ENCODE measurements at regions not wholly inside any gene's neighbourhood (a gene's known extent, or its start where the extent isn't known, plus 50 kb on each side); places are given as distances from the start of the nearest gene placed in this dataset.

DNA sequence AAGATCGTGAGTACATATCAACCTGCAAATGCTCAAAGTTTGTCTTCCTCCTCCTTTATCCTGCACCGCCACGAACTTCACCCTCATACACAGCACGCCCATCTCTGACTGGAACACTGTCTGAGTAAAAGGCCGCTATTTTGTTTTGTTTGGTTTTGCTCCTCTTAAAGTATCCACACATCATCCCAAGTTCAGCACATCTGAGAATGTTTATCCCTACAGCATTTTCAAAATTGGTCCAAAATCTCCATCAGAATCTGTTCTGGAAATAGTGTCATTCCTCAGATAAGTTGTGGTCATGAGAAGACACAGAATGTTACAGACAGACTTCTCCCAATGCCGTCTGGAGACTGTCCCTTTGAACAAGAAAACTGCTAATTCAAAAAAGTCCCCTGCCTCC is 251.6 kb upstream of the ARID1B start:
- Histone ChIP-seq H3K9ac (ENCODE audit: low read length) (no peak overlapping the region), H4K20me1 (ENCODE audit: insufficient read depth, low read length) (no peaks in the 10 kb centered on the region), H3K27me3 (replicated peaks; ENCODE audit: insufficient read depth, low read length) (no peaks in the 10 kb centered on the region), H3K36me3 (replicated peaks; ENCODE audit: insufficient read depth, low read length) (no peaks in the 10 kb centered on the region), H3K27ac (ENCODE audit: low read length) (no peak overlapping the region), H3K4me2 (ENCODE audit: low read depth, low read length) (no peak overlapping the region), H3K79me2 (ENCODE audit: low read length) (no peaks in the 10 kb centered on the region), H3K4me3 (ENCODE audit: low read length) (no peak overlapping the region), H3K4me1 (ENCODE audit: low read length) (no peaks in the 10 kb centered on the region), H2AFZ (ENCODE audit: low read length) (no peak overlapping the region), H3F3A (ENCODE audit: insufficient read depth, low read length) (no peaks in the 10 kb centered on the region), H3K9me3 (replicated peaks; ENCODE audit: insufficient read depth, low read length) (no peaks in the 10 kb centered on the region), H3K9me2 (replicated peaks; ENCODE audit: insufficient read depth, low read length) (no peaks in the 10 kb centered on the region)
- TF ChIP-seq EZH2 (optimal IDR thresholded peaks at IDR 0.05; ENCODE audit: low read depth, low read length) (no peak), EZH2phosphoT487 (IDR thresholded peaks at IDR 0.05; ENCODE audit: low read length) (no peak)
- TF ChIP-seq, protein P1, sequence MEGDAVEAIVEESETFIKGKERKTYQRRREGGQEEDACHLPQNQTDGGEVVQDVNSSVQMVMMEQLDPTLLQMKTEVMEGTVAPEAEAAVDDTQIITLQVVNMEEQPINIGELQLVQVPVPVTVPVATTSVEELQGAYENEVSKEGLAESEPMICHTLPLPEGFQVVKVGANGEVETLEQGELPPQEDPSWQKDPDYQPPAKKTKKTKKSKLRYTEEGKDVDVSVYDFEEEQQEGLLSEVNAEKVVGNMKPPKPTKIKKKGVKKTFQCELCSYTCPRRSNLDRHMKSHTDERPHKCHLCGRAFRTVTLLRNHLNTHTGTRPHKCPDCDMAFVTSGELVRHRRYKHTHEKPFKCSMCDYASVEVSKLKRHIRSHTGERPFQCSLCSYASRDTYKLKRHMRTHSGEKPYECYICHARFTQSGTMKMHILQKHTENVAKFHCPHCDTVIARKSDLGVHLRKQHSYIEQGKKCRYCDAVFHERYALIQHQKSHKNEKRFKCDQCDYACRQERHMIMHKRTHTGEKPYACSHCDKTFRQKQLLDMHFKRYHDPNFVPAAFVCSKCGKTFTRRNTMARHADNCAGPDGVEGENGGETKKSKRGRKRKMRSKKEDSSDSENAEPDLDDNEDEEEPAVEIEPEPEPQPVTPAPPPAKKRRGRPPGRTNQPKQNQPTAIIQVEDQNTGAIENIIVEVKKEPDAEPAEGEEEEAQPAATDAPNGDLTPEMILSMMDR (IDR thresholded peaks at IDR 0.05; ENCODE audit: low read length): no peak
- no peak for DNase-seq

DNA sequence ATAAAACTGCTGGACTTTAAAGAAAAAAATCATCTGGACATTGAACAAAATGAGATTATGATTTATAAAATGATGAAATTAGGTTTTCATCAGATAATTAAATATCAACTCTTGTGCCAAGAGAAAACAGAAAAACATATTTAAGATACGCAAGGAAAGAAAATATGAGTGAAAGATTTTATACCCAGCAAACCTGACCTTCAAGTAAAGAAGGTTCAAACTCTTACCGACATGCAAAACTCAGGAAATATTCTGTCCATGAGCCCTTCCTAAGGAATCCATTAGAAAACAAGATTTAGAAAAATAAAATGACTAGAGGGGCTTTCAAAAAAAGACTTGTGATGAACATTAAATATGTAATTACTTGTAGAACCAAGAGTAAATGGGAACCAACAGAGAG is 257.2 kb upstream of the ARID1B start:
- no peaks in the 10 kb centered on the region for H3K4me1 ChIP-seq (ENCODE audit: low read length)
- H3K4me3 ChIP-seq (ENCODE audit: low read length): no peak overlapping the region
- H3K9ac ChIP-seq (ENCODE audit: low read length): no peak overlapping the region
- H3K9me3 ChIP-seq (replicated peaks; ENCODE audit: insufficient read depth, low read length): no peaks in the 10 kb centered on the region
- H3K27me3 ChIP-seq (replicated peaks; ENCODE audit: insufficient read depth, low read length): no peaks in the 10 kb centered on the region
- H3K36me3 ChIP-seq (replicated peaks; ENCODE audit: insufficient read depth, low read length): no peaks in the 10 kb centered on the region
- no peak overlapping the region for H2AFZ ChIP-seq (ENCODE audit: low read length)
- no peaks in the 10 kb centered on the region for H3F3A ChIP-seq (ENCODE audit: insufficient read depth, low read length)
- no peak overlapping the region for H3K4me2 ChIP-seq (ENCODE audit: low read depth, low read length)
- no peak overlapping the region for H3K27ac ChIP-seq (ENCODE audit: low read length)
- TF ChIP-seq, protein P1 (IDR thresholded peaks at IDR 0.05; ENCODE audit: low read length): no peak
- TF ChIP-seq EZH2phosphoT487 (IDR thresholded peaks at IDR 0.05; ENCODE audit: low read length): no peak
- no peak for TF ChIP-seq EZH2 (optimal IDR thresholded peaks at IDR 0.05; ENCODE audit: low read depth, low read length)
- H3K9me2 ChIP-seq (replicated peaks; ENCODE audit: insufficient read depth, low read length): no peaks in the 10 kb centered on the region
- no peaks in the 10 kb centered on the region for H4K20me1 ChIP-seq (ENCODE audit: insufficient read depth, low read length)
- no peak for DNase-seq
- H3K79me2 ChIP-seq (ENCODE audit: low read length): no peaks in the 10 kb centered on the region

DNA sequence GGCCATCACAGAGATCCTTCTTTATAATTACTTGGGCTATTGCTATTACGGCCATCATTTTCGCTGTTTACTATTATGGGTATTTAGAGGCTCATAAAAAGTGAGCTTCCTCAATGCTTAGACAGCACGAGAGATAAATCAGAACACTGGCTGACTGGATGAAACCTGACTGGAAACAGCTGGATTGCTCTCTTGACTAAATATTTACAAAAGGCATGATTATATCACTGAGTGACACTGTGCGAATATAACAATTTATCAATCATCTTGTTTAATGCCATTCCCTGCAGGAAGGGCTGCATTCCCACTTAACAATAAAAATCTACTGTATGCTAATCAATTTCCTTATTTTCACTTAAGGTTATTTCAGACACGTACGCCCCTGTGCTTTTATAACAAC is 260.1 kb upstream of the ARID1B start:
- H3K27me3 ChIP-seq (replicated peaks; ENCODE audit: insufficient read depth, low read length): no peaks in the 10 kb centered on the region
- no peak overlapping the region for H3K27ac ChIP-seq (ENCODE audit: low read length)
- H3K9me3 ChIP-seq (replicated peaks; ENCODE audit: insufficient read depth, low read length): no peaks in the 10 kb centered on the region
- H3K4me2 ChIP-seq (ENCODE audit: low read depth, low read length): no peak overlapping the region
- no peaks in the 10 kb centered on the region for H3K4me1 ChIP-seq (ENCODE audit: low read length)
- H3K9me2 ChIP-seq (replicated peaks; ENCODE audit: insufficient read depth, low read length): no peaks in the 10 kb centered on the region
- H3K4me3 ChIP-seq (ENCODE audit: low read length): no peak overlapping the region
- H3K9ac ChIP-seq (ENCODE audit: low read length): no peak overlapping the region
- H4K20me1 ChIP-seq (ENCODE audit: insufficient read depth, low read length): no peaks in the 10 kb centered on the region
- H3K79me2 ChIP-seq (ENCODE audit: low read length): no peaks in the 10 kb centered on the region
- no peaks in the 10 kb centered on the region for H3K36me3 ChIP-seq (replicated peaks; ENCODE audit: insufficient read depth, low read length)
- TF ChIP-seq, protein P1 (IDR thresholded peaks at IDR 0.05; ENCODE audit: low read length): no peak
- no peak overlapping the region for H2AFZ ChIP-seq (ENCODE audit: low read length)
- H3F3A ChIP-seq (ENCODE audit: insufficient read depth, low read length): no peaks in the 10 kb centered on the region
- no peak for DNase-seq

DNA sequence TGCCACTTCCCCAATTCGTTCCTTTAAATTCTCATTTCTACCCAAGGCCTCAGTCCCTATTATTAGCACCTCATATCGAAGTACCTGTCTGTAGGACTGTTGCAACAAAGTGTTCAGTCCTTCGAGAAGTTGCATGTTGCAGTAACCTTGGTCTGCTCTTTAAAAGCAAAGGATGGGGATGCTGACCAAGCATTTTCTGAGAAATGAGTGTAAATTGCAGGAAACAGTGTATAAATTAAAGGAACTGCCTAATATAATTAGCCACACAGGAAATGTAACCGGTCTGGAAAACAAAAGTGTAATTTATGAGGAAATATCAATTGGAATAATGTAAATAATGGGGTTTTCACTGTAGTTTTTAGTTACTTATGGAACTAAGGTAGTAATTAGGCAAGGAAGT is 261.9 kb upstream of the ARID1B start:
- no peak overlapping the region for H3K4me3 ChIP-seq (ENCODE audit: low read length)
- no peaks in the 10 kb centered on the region for H3F3A ChIP-seq (ENCODE audit: insufficient read depth, low read length)
- no peaks in the 10 kb centered on the region for H3K4me1 ChIP-seq (ENCODE audit: low read length)
- no peaks in the 10 kb centered on the region for H3K9me3 ChIP-seq (replicated peaks; ENCODE audit: insufficient read depth, low read length)
- H3K27ac ChIP-seq (ENCODE audit: low read length): no peak overlapping the region
- no peaks in the 10 kb centered on the region for H4K20me1 ChIP-seq (ENCODE audit: insufficient read depth, low read length)
- no peak for DNase-seq
- H3K79me2 ChIP-seq (ENCODE audit: low read length): no peaks in the 10 kb centered on the region
- no peak for TF ChIP-seq EZH2phosphoT487 (IDR thresholded peaks at IDR 0.05; ENCODE audit: low read length)
- TF ChIP-seq EZH2 (optimal IDR thresholded peaks at IDR 0.05; ENCODE audit: low read depth, low read length): no peak
- TF ChIP-seq, protein P1 (IDR thresholded peaks at IDR 0.05; ENCODE audit: low read length): no peak
- H2AFZ ChIP-seq (ENCODE audit: low read length): no peak overlapping the region
- no peaks in the 10 kb centered on the region for H3K27me3 ChIP-seq (replicated peaks; ENCODE audit: insufficient read depth, low read length)
- H3K9ac ChIP-seq (ENCODE audit: low read length): no peak overlapping the region
- no peaks in the 10 kb centered on the region for H3K36me3 ChIP-seq (replicated peaks; ENCODE audit: insufficient read depth, low read length)
- no peaks in the 10 kb centered on the region for H3K9me2 ChIP-seq (replicated peaks; ENCODE audit: insufficient read depth, low read length)
- no peak overlapping the region for H3K4me2 ChIP-seq (ENCODE audit: low read depth, low read length)
